Suprapubic skin (tissue), 4 donors: ENCODE measurements at regions not wholly inside any gene's neighbourhood (a gene's known extent, or its start where the extent isn't known, plus 50 kb on each side); places are given as distances from the start of the nearest gene placed in this dataset.

Experiments used
- CTCF ChIP-seq, 2 donors: fragments of 200-600 bp in 1 of 2; fragments of 450-650 bp in 1 of 2; sonication (generic) in 1 of 2; IDR thresholded peaks; one replicate each; pipeline ENCODE4 v1.5.1; 2016 to 2019; ENCODE audit warnings: antibody characterized with exemption in 2 of 2, mild to moderate bottlenecking in 1 of 2, moderate library complexity in 1 of 2
- POLR2A ChIP-seq, 2 donors: fragments of 450-650 bp; IDR thresholded peaks; one replicate each; pipeline ENCODE4 v1.6.1; 2017; ENCODE audit warnings: antibody characterized with exemption in 2 of 2, mild to moderate bottlenecking in 2 of 2, moderate library complexity in 2 of 2
- POLR2AphosphoS5 ChIP-seq, 3 donors: sonication (generic); formaldehyde crosslinking; IDR thresholded peaks; one replicate each; pipeline ENCODE4 v1.6.1; 2017; ENCODE audit warnings: antibody characterized with exemption in 3 of 3

- no peak for TF ChIP-seq CTCF (IDR thresholded peaks at IDR 0.05)
- no peak for TF ChIP-seq POLR2A (IDR thresholded peaks at IDR 0.05)
- no peak for TF ChIP-seq POLR2AphosphoS5 (IDR thresholded peaks at IDR 0.05)
These were observed 177.0 kb upstream of the IRS2 start for GRCh38 chr13:109963384-109963783.
